HCEC 1CT (cell line): ENCODE measurements at regions not wholly inside any gene's neighbourhood (a gene's known extent, or its start where the extent isn't known, plus 50 kb on each side); places are given as distances from the start of the nearest gene placed in this dataset.

Experiments used
- DNase-seq: peaks from one replicate; pipeline ENCODE4 v3.0.0-alpha.2; 2017

- no peak for DNase-seq
These were observed 127.7 kb upstream of the CAMK1G start for GRCh38 chr1:209455661-209456358.

- DNase-seq, result peak; percentile 23
These were observed 126.6 kb upstream of the CAMK1G start for GRCh38 chr1:209456878-209457277.

GRCh38 chr1:209457401-209458125, 126.0 kb upstream of the CAMK1G start:
- DNase-seq, result no peak

GRCh38 chr1:209458921-209459320, 124.6 kb upstream of the CAMK1G start:
- no peak for DNase-seq

- no peak for DNase-seq
These were observed 122.3 kb upstream of the CAMK1G start for GRCh38 chr1:209461168-209461567.

- DNase-seq, result no peak
These were observed 121.1 kb upstream of the CAMK1G start for GRCh38 chr1:209462433-209462832.

- DNase-seq, result no peak
These were observed 120.1 kb upstream of the CAMK1G start for GRCh38 chr1:209463441-209463840.

- no peak for DNase-seq
These were observed 110.5 kb upstream of the CAMK1G start for GRCh38 chr1:209473025-209473424.

GRCh38 chr1:209480345-209480744, 103.2 kb upstream of the CAMK1G start:
- DNase-seq, result no peak

GRCh38 chr1:209483691-209484090, 99.8 kb upstream of the CAMK1G start:
- DNase-seq, result no peak

- DNase-seq, result no peak
These were observed 99.1 kb upstream of the CAMK1G start for GRCh38 chr1:209484429-209484828.

- peak; percentile 47 for DNase-seq
These were observed 98.3 kb upstream of the CAMK1G start for GRCh38 chr1:209485167-209485566.

- DNase-seq, result no peak
These were observed 97.8 kb upstream of the CAMK1G start for GRCh38 chr1:209485751-209486150.

- DNase-seq, result peak; percentile 62
These were observed 96.5 kb upstream of the CAMK1G start for GRCh38 chr1:209486861-209487593.

GRCh38 chr1:209490013-209490412, 93.5 kb upstream of the CAMK1G start:
- peak; percentile 57 for DNase-seq

GRCh38 chr1:209491031-209491430, 92.5 kb upstream of the CAMK1G start:
- no peak for DNase-seq

GRCh38 chr1:209491496-209491895, 92.0 kb upstream of the CAMK1G start:
- DNase-seq, result no peak

- DNase-seq, result no peak
These were observed 91.6 kb upstream of the CAMK1G start for GRCh38 chr1:209491897-209492296.

- DNase-seq, result no peak
These were observed 90.0 kb upstream of the CAMK1G start for GRCh38 chr1:209493559-209493958.

GRCh38 chr1:209497729-209498128, 85.8 kb upstream of the CAMK1G start:
- DNase-seq, result no peak

GRCh38 chr1:209500993-209501392, 82.5 kb upstream of the CAMK1G start:
- DNase-seq, result no peak

GRCh38 chr1:209503196-209503595, 80.3 kb upstream of the CAMK1G start:
- no peak for DNase-seq

GRCh38 chr1:209504571-209504970, 78.9 kb upstream of the CAMK1G start:
- DNase-seq, result peak; percentile 35

- peak; percentile 71 for DNase-seq
These were observed 78.5 kb upstream of the CAMK1G start for GRCh38 chr1:209505044-209505443.
